ENCODE measurements at regions not wholly inside any gene's neighbourhood (a gene's known extent, or its start where the extent isn't known, plus 50 kb on each side); places are given as distances from the start of the nearest gene placed in this dataset.

DNA sequence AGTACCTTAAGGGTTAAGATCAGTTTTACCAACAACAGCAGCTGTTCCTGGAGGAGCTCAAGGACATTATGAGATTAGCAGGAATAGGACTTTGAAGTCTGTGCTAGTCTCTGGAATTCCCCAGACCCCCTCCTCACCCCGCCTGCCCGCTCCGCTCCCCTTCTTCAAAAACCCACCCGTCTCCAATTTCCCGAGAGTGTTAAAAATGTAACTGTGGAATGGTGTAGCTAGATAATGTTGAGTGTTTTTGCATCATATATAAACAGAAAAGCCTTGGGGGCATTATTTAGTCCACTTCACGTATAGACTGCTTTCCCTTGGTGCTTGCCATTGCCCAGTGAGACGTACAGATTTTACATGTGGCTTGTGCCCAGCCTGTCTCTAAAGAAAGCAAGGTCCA is 65.0 kb upstream of the SEMA6D start:
- Histone ChIP-seq H3K18ac (ENCODE audit: low read depth, low read length) (no peak overlapping the region), H3K27ac (ENCODE audit: insufficient read depth, low read length) (no peak overlapping the region), H3K4me2 (ENCODE audit: low read depth, low read length) (no peak overlapping the region), H3K4me3 (ENCODE audit: insufficient read depth, low read depth, low read length) (no peak overlapping the region), H3K9me3 (ENCODE audit: control insufficient read depth, insufficient read depth, low read length) (no peaks in the 10 kb centered on the region), H4K20me1 (ENCODE audit: insufficient read depth, low read length) (no peaks in the 10 kb centered on the region), H4K91ac (ENCODE audit: insufficient read depth, low read depth, low read length) (no peak overlapping the region), H2BK120ac (ENCODE audit: low read depth, low read length) (no peak overlapping the region), H2AFZ (replicated peaks; ENCODE audit: low read length, poor library complexity) (no peak overlapping the region), H3K4me1 (ENCODE audit: control insufficient read depth, insufficient read depth, low read length) (no peaks in the 10 kb centered on the region), H3K56ac (ENCODE audit: extremely low read depth, insufficient read depth, low read length) (no peak overlapping the region), H3K36me3 (ENCODE audit: control insufficient read depth, insufficient read depth, low read length) (no peaks in the 10 kb centered on the region), H2BK20ac (ENCODE audit: low read depth, low read length) (no peak overlapping the region), H3K9ac (ENCODE audit: low read depth, low read length) (no peak overlapping the region), H3K9me1 (ENCODE audit: insufficient read depth, low read length) (no peaks in the 10 kb centered on the region; the same call in 1 of the 2 replicates), H2BK5ac (ENCODE audit: low read depth, low read length, poor library complexity, severe bottlenecking) (no peak overlapping the region), H2AK5ac (ENCODE audit: low read depth, low read length) (no peak overlapping the region), H3K4ac (ENCODE audit: low read depth, low read length) (no peak overlapping the region), H2BK15ac (ENCODE audit: low read depth, low read length) (no peak overlapping the region), H4K5ac (ENCODE audit: low read depth, low read length) (no peak overlapping the region), H3K27me3 (ENCODE audit: control insufficient read depth, insufficient read depth, low read length) (peaks cover 2% of the 10 kb centered on the region), H2AK9ac (replicated peaks; ENCODE audit: low read depth, low read length, poor library complexity) (no peak overlapping the region), H3K79me1 (ENCODE audit: low read depth in 1 of 2, low read length in 2 of 2) (no peaks in the 10 kb centered on the region), H3K23ac (ENCODE audit: low read depth, low read length) (no peak overlapping the region), H4K8ac (ENCODE audit: low read depth in 2 of 2, low read length in 2 of 2) (no peak overlapping the region), H3K14ac (replicated peaks; ENCODE audit: low read depth, low read length) (no peak overlapping the region)
- no TSS peak for BruUV-seq (replicated peaks)
- in situ Hi-C loops (cut with MboI; ENCODE audit: low sequenced_read_pairs) (no loop called here), intact Hi-C loops (cut with micrococcal nuclease) (no loop called here), dilution Hi-C loops (cut with HindIII; ENCODE audit: low sequenced_read_pairs, unreplicated experiment) (no loop called here)
- no peak for ATAC-seq (ENCODE audit: low read depth)
- POLR2A ChIA-PET (ENCODE audit: unreplicated experiment): interaction anchor here (0.6 kb wide), 1 partner anchor 14 kb away, joined by 3 read pairs; no protein-coding TSS in a partner anchor
- DNase-seq: no peak
- no peak for TF ChIP-seq CEBPB (IDR thresholded peaks at IDR 0.05; ENCODE audit: low read depth, low read length)
- no peak for TF ChIP-seq CHD1 (IDR thresholded peaks at IDR 0.05; ENCODE audit: low read depth, low read length)
- TF ChIP-seq POLR2A (IDR thresholded peaks at IDR 0.05; ENCODE audit: low read depth, low read length): no peak
- TF ChIP-seq, protein P1, sequence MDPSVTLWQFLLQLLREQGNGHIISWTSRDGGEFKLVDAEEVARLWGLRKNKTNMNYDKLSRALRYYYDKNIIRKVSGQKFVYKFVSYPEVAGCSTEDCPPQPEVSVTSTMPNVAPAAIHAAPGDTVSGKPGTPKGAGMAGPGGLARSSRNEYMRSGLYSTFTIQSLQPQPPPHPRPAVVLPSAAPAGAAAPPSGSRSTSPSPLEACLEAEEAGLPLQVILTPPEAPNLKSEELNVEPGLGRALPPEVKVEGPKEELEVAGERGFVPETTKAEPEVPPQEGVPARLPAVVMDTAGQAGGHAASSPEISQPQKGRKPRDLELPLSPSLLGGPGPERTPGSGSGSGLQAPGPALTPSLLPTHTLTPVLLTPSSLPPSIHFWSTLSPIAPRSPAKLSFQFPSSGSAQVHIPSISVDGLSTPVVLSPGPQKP (IDR thresholded peaks at IDR 0.05; ENCODE audit: borderline replicate concordance, low read depth, low read length): no peak
- TF ChIP-seq RFX5 (IDR thresholded peaks at IDR 0.05; ENCODE audit: low read depth, low read length): no peak
- TF ChIP-seq, protein P2, sequence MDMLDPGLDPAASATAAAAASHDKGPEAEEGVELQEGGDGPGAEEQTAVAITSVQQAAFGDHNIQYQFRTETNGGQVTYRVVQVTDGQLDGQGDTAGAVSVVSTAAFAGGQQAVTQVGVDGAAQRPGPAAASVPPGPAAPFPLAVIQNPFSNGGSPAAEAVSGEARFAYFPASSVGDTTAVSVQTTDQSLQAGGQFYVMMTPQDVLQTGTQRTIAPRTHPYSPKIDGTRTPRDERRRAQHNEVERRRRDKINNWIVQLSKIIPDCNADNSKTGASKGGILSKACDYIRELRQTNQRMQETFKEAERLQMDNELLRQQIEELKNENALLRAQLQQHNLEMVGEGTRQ (IDR thresholded peaks at IDR 0.05; ENCODE audit: low read depth, low read length): no peak
- no peak for TF ChIP-seq MAFK (IDR thresholded peaks at IDR 0.05; ENCODE audit: low read depth, low read length)
- no peak for TF ChIP-seq BHLHE40 (IDR thresholded peaks at IDR 0.05; ENCODE audit: low read depth, low read length)
- TF ChIP-seq RAD21 (IDR thresholded peaks at IDR 0.05; ENCODE audit: low read length): no peak
- no peak for TF ChIP-seq FOS (IDR thresholded peaks at IDR 0.05; ENCODE audit: low read depth, low read length)
- TF ChIP-seq RCOR1 (IDR thresholded peaks at IDR 0.05; ENCODE audit: insufficient replicate concordance, low read length): no peak
- TF ChIP-seq, protein P3, sequence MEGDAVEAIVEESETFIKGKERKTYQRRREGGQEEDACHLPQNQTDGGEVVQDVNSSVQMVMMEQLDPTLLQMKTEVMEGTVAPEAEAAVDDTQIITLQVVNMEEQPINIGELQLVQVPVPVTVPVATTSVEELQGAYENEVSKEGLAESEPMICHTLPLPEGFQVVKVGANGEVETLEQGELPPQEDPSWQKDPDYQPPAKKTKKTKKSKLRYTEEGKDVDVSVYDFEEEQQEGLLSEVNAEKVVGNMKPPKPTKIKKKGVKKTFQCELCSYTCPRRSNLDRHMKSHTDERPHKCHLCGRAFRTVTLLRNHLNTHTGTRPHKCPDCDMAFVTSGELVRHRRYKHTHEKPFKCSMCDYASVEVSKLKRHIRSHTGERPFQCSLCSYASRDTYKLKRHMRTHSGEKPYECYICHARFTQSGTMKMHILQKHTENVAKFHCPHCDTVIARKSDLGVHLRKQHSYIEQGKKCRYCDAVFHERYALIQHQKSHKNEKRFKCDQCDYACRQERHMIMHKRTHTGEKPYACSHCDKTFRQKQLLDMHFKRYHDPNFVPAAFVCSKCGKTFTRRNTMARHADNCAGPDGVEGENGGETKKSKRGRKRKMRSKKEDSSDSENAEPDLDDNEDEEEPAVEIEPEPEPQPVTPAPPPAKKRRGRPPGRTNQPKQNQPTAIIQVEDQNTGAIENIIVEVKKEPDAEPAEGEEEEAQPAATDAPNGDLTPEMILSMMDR (conservative IDR thresholded peaks at IDR 0.05; ENCODE audit: low read depth, low read length): no peak
- no peak for TF ChIP-seq NFE2L2 (IDR thresholded peaks at IDR 0.05; ENCODE audit: low read depth, low read length)
- TF ChIP-seq MAZ (IDR thresholded peaks at IDR 0.05; ENCODE audit: borderline replicate concordance, low read depth, low read length): no peak
- CTCF ChIA-PET: no interaction called here
- 17% methylated on average over 2 of the region's 7 CpGs; no CpG with 5 or more reads in 1 of the 2 experiments for WGBS, 2 experiments (ENCODE audit: extremely low coverage in 2 of 2, insufficient read length in 1 of 2)

All from IMR-90 (cell line).